Vagina (tissue), 2 donors: ENCODE measurements at regions not wholly inside any gene's neighbourhood (a gene's known extent, or its start where the extent isn't known, plus 50 kb on each side); places are given as distances from the start of the nearest gene placed in this dataset.
"Not testable (repeated sequence)": the region's sequence is repeated elsewhere in the genome, so short reads cannot be mapped to it uniquely, and the experiment has no call there.

Experiments used
- CTCF ChIP-seq, 3 experiments: fragments of 450-650 bp in 2 of 3; fragments of 200-600 bp in 1 of 3; sonication (generic) in 1 of 3; IDR thresholded peaks; one replicate each; pipeline ENCODE4 v1.5.1; 2017 to 2019; ENCODE audit warnings: antibody characterized with exemption in 3 of 3, mild to moderate bottlenecking in 2 of 3, moderate library complexity in 2 of 3
- POLR2A ChIP-seq, 2 donors: fragments of 450-650 bp; IDR thresholded peaks; one replicate each; pipeline ENCODE4 v1.6.1; 2017; ENCODE audit warnings: antibody characterized with exemption in 2 of 2, mild to moderate bottlenecking in 2 of 2, moderate library complexity in 2 of 2

GRCh38 chrX:127400231-127400630 is 580.7 kb downstream of the PRR32 start:
- not testable (repeated sequence) for TF ChIP-seq CTCF, POLR2A (IDR thresholded peaks at IDR 0.05)
